Neural cell (in vitro differentiated cells): ENCODE measurements at regions not wholly inside any gene's neighbourhood (a gene's known extent, or its start where the extent isn't known, plus 50 kb on each side); places are given as distances from the start of the nearest gene placed in this dataset.

Source experiments
- H2AFZ ChIP-seq: fragments of 200-600, 300-800 bp; sonication (generic), shearing (Covaris generic); 2 replicates; pipeline ENCODE4 v1.6.0; 2014; ENCODE audit warnings: low read depth, mild to moderate bottlenecking, antibody characterized with exemption, low read length, moderate library complexity
- H3F3A ChIP-seq: fragments of 200-600 bp; shearing (Covaris generic); 2 replicates; pipeline ENCODE4 v1.6.1; 2016; ENCODE audit warnings: mild to moderate bottlenecking, moderate library complexity, mixed read lengths, antibody characterized with exemption, low read length; ENCODE audit not compliant: insufficient read depth, poor library complexity, severe bottlenecking
- H3K27ac ChIP-seq: fragments of 200-600, 300-800 bp; sonication (generic), shearing (Covaris generic); 2 replicates; pipeline ENCODE4 v1.5.1; 2014; ENCODE audit warnings: mild to moderate bottlenecking, low read length, moderate library complexity
- H3K27me3 ChIP-seq: fragments of 300-800, 200-600 bp; sonication (generic), shearing (Covaris generic); 2 replicates; pipeline ENCODE4 v1.6.0; 2014; ENCODE audit warnings: mild to moderate bottlenecking, low read depth, low read length, moderate library complexity; ENCODE audit not compliant: insufficient read depth
- H3K36me3 ChIP-seq: fragments of 300-800, 200-600 bp; sonication (generic), shearing (Covaris generic); 2 replicates; pipeline ENCODE4 v1.5.1; 2014; ENCODE audit warnings: mild to moderate bottlenecking, antibody characterized with exemption, low read length, moderate library complexity; ENCODE audit not compliant: insufficient read depth
- H3K4me2 ChIP-seq: fragments of 300-800, 200-600 bp; sonication (generic), shearing (Covaris generic); 2 replicates; pipeline ENCODE4 v1.6.0; 2014; ENCODE audit warnings: mild to moderate bottlenecking, low read length
- H3K4me3 ChIP-seq: fragments of 300-800, 200-600 bp; sonication (generic), shearing (Covaris generic); 2 replicates; pipeline ENCODE4 v1.5.1; 2014; ENCODE audit warnings: mild to moderate bottlenecking, low read length, moderate library complexity
- H3K79me2 ChIP-seq: fragments of 200-600 bp; shearing (Covaris generic); replicated peaks from 2 replicates; pipeline ENCODE4 v1.6.0; 2014; ENCODE audit warnings: mild to moderate bottlenecking, low read length, moderate library complexity; ENCODE audit not compliant: insufficient read depth
- H3K9ac ChIP-seq: fragments of 300-800, 200-600 bp; sonication (generic), shearing (Covaris generic); 2 replicates; pipeline ENCODE4 v1.6.1; 2016; ENCODE audit warnings: mild to moderate bottlenecking, low read length, mixed read lengths
- H3K9me2 ChIP-seq: fragments of 200-600 bp; shearing (Covaris generic); 2 replicates; pipeline ENCODE4 v1.6.1; 2016; ENCODE audit warnings: mild to moderate bottlenecking, low read length, mixed read lengths; ENCODE audit not compliant: insufficient read depth
- H3K9me3 ChIP-seq: fragments of 200-600, 300-800 bp; sonication (generic), shearing (Covaris generic); 2 replicates; pipeline ENCODE4 v1.6.1; 2016; ENCODE audit warnings: mild to moderate bottlenecking, mixed run types, low read length, moderate library complexity, mixed read lengths
- H4K20me1 ChIP-seq: fragments of 200-600 bp; shearing (Covaris generic); 2 replicates; pipeline ENCODE4 v1.6.1; 2016; ENCODE audit warnings: mild to moderate bottlenecking, mixed run types; ENCODE audit not compliant: insufficient read depth
- CTCF ChIP-seq: fragments of 450-650 bp; IDR thresholded peaks from 2 replicates; pipeline ENCODE4 v1.5.1; 2014; ENCODE audit warnings: antibody characterized with exemption, mild to moderate bottlenecking, moderate library complexity; ENCODE audit not compliant: poor library complexity, severe bottlenecking
- EP300 ChIP-seq: fragments of 450-650 bp; conservative IDR thresholded peaks from 2 replicates; pipeline ENCODE4 v1.6.1; 2014; ENCODE audit warnings: antibody characterized with exemption, mild to moderate bottlenecking, moderate library complexity; ENCODE audit not compliant: poor library complexity, severe bottlenecking
- EZH2 ChIP-seq: fragments of 200-600, 300-800 bp; shearing (Covaris generic), sonication (generic); IDR thresholded peaks from 2 replicates; pipeline ENCODE4 v1.6.1; 2014; ENCODE audit warnings: antibody characterized with exemption, low read length, borderline replicate concordance, mild to moderate bottlenecking; ENCODE audit not compliant: insufficient read depth, poor library complexity, severe bottlenecking
- MXI1 ChIP-seq: fragments of 450-650 bp; conservative IDR thresholded peaks from 2 replicates; pipeline ENCODE4 v1.6.1; 2014; ENCODE audit warnings: antibody characterized with exemption, mild to moderate bottlenecking; ENCODE audit not compliant: poor library complexity, severe bottlenecking
- POLR2AphosphoS5 ChIP-seq: IDR thresholded peaks from 2 replicates; pipeline ENCODE4 v1.6.1; 2012
- RAD21 ChIP-seq: fragments of 450-650 bp; conservative IDR thresholded peaks from 2 replicates; pipeline ENCODE4 v1.6.1; 2014; ENCODE audit warnings: antibody characterized with exemption, mild to moderate bottlenecking, moderate library complexity
- REST ChIP-seq: IDR thresholded peaks from 2 replicates; pipeline ENCODE4 v1.6.1; 2012; ENCODE audit warnings: borderline replicate concordance
- SMC3 ChIP-seq: fragments of 450-650 bp; conservative IDR thresholded peaks from 2 replicates; pipeline ENCODE4 v1.6.1; 2014; ENCODE audit warnings: antibody characterized with exemption, mild to moderate bottlenecking, moderate library complexity; ENCODE audit not compliant: poor library complexity
- TAF1 ChIP-seq: IDR thresholded peaks from 2 replicates; pipeline ENCODE4 v1.6.1; 2012; ENCODE audit warnings: low read depth

- no peak overlapping the region for H3K9ac ChIP-seq
- TF ChIP-seq REST, result no peak
- TF ChIP-seq SMC3, result no peak
- no peak for TF ChIP-seq EP300
- no peak for TF ChIP-seq EZH2
- no peak for TF ChIP-seq TAF1
- TF ChIP-seq RAD21, result no peak
- TF ChIP-seq POLR2AphosphoS5, result no peak
- no peak for TF ChIP-seq MXI1
- no peak for TF ChIP-seq CTCF
- H3K27ac ChIP-seq, result no peak overlapping the region
- H3K9me3 ChIP-seq, result no peaks in the 10 kb centered on the region
- H3K36me3 ChIP-seq, result no peaks in the 10 kb centered on the region
- H3K4me2 ChIP-seq, result no peak overlapping the region
- H3K4me3 ChIP-seq, result no peak overlapping the region
- no peaks in the 10 kb centered on the region for H3K27me3 ChIP-seq
- no peaks in the 10 kb centered on the region for H3F3A ChIP-seq
- H3K79me2 ChIP-seq, result no peaks in the 10 kb centered on the region
- H3K9me2 ChIP-seq, result no peaks in the 10 kb centered on the region
- no peaks in the 10 kb centered on the region for H4K20me1 ChIP-seq
- H2AFZ ChIP-seq, result no peak overlapping the region
These were observed 510.5 kb upstream of the PROK2 start for GRCh38 chr3:72295276-72295961.

- no peak overlapping the region for H3K4me3 ChIP-seq
- H3K27ac ChIP-seq, result no peak overlapping the region
- H3K4me2 ChIP-seq, result no peak overlapping the region
- no peaks in the 10 kb centered on the region for H3K27me3 ChIP-seq
- H4K20me1 ChIP-seq, result no peaks in the 10 kb centered on the region
- H2AFZ ChIP-seq, result no peak overlapping the region
- no peaks in the 10 kb centered on the region for H3F3A ChIP-seq
- no peaks in the 10 kb centered on the region for H3K9me3 ChIP-seq
- no peak overlapping the region for H3K9ac ChIP-seq
- H3K79me2 ChIP-seq, result no peaks in the 10 kb centered on the region
- no peaks in the 10 kb centered on the region for H3K9me2 ChIP-seq
- TF ChIP-seq TAF1 (no peak), SMC3 (no peak), POLR2AphosphoS5 (no peak), EZH2 (no peak), RAD21 (no peak), EP300 (no peak), CTCF (no peak), REST (no peak), MXI1 (no peak)
- no peaks in the 10 kb centered on the region for H3K36me3 ChIP-seq
These were observed 506.1 kb upstream of the PROK2 start for GRCh38 chr3:72290859-72291638.
